ENCODE measurements at regions not wholly inside any gene's neighbourhood (a gene's known extent, or its start where the extent isn't known, plus 50 kb on each side); places are given as distances from the start of the nearest gene placed in this dataset.

- no peak for DNase-seq
These were observed 473.4 kb upstream of the GNPDA2 start for GRCh38 chr4:45199736-45200135.

GRCh38 chr4:45188501-45188900, 462.1 kb upstream of the GNPDA2 start:
- DNase-seq: no peak

GRCh38 chr4:45186249-45186648, 459.9 kb upstream of the GNPDA2 start:
- DNase-seq: no peak

- DNase-seq: peak in 1 of 2 donors; percentile 48
These were observed 457.5 kb upstream of the GNPDA2 start for GRCh38 chr4:45183905-45184304.

GRCh38 chr4:45172636-45173035, 446.3 kb upstream of the GNPDA2 start:
- no peak for DNase-seq

- DNase-seq: no peak
These were observed 434.6 kb upstream of the GNPDA2 start for GRCh38 chr4:45160951-45161350.

GRCh38 chr4:45155081-45155777, 428.9 kb upstream of the GNPDA2 start:
- DNase-seq: no peak

GRCh38 chr4:45147866-45148265, 421.5 kb upstream of the GNPDA2 start:
- DNase-seq: no peak

- no peak for DNase-seq
These were observed 404.7 kb upstream of the GNPDA2 start for GRCh38 chr4:45131020-45131419.

GRCh38 chr4:45122406-45122805, 396.1 kb upstream of the GNPDA2 start:
- DNase-seq: no peak

GRCh38 chr4:45121426-45121975, 395.1 kb upstream of the GNPDA2 start:
- no peak for DNase-seq

GRCh38 chr4:45120163-45120562, 393.8 kb upstream of the GNPDA2 start:
- DNase-seq: no peak

- no peak for DNase-seq
These were observed 393.0 kb upstream of the GNPDA2 start for GRCh38 chr4:45119376-45119775.

GRCh38 chr4:45102716-45103115, 376.4 kb upstream of the GNPDA2 start:
- no peak for DNase-seq

- DNase-seq: peak in 1 of 2 donors; percentile 1
These were observed 374.8 kb upstream of the GNPDA2 start for GRCh38 chr4:45100956-45101818.

- no peak for DNase-seq
These were observed 373.1 kb upstream of the GNPDA2 start for GRCh38 chr4:45099471-45099870.

- DNase-seq: no peak
These were observed 368.3 kb upstream of the GNPDA2 start for GRCh38 chr4:45094684-45095083.

GRCh38 chr4:45082101-45082500, 355.7 kb upstream of the GNPDA2 start:
- DNase-seq: no peak

GRCh38 chr4:45079616-45080015, 353.3 kb upstream of the GNPDA2 start:
- DNase-seq: no peak

GRCh38 chr4:45078201-45078600, 351.8 kb upstream of the GNPDA2 start:
- no peak for DNase-seq

GRCh38 chr4:45072981-45073380, 346.6 kb upstream of the GNPDA2 start:
- DNase-seq: no peak

- DNase-seq: no peak
These were observed 338.4 kb upstream of the GNPDA2 start for GRCh38 chr4:45064741-45065140.

- DNase-seq: no peak
These were observed 337.3 kb upstream of the GNPDA2 start for GRCh38 chr4:45063696-45064095.

Measured in hippocampal formation (tissue), 2 donors.